H9 (cell line): ENCODE measurements at regions not wholly inside any gene's neighbourhood (a gene's known extent, or its start where the extent isn't known, plus 50 kb on each side); places are given as distances from the start of the nearest gene placed in this dataset.

ENCODE experiments used
- DNase-seq: peaks from one replicate; pipeline ENCODE4 v3.0.0-alpha.2; 2017
- H2AFZ ChIP-seq: one replicate; pipeline ENCODE4 v1.6.1; 2013; ENCODE audit warnings: mild to moderate bottlenecking, low read length, control low read depth, moderate library complexity
- H2AK5ac ChIP-seq: 2 replicates; pipeline ENCODE4 v1.6.1; 2013; ENCODE audit warnings: low read length, control low read depth, mixed read lengths; ENCODE audit not compliant: insufficient read length
- H2BK120ac ChIP-seq: one replicate; pipeline ENCODE4 v1.6.1; 2013; ENCODE audit warnings: low read depth, mild to moderate bottlenecking, low read length, control low read depth, inconsistent platforms; ENCODE audit not compliant: poor library complexity, severe bottlenecking
- H2BK12ac ChIP-seq: 2 replicates; pipeline ENCODE4 v1.6.1; 2013; ENCODE audit warnings: low read length, control low read depth, mixed read lengths, low read depth; ENCODE audit not compliant: insufficient read length
- H2BK15ac ChIP-seq: 2 replicates; pipeline ENCODE4 v1.6.1; 2013; ENCODE audit warnings: low read depth, low read length, control low read depth
- H2BK20ac ChIP-seq: one replicate; pipeline ENCODE4 v1.6.1; 2013; ENCODE audit warnings: low read depth, mild to moderate bottlenecking, low read length, control low read depth, inconsistent platforms; ENCODE audit not compliant: poor library complexity, severe bottlenecking
- H2BK5ac ChIP-seq: 2 replicates; pipeline ENCODE4 v1.6.1; 2013; ENCODE audit warnings: low read length, control low read depth, mixed read lengths; ENCODE audit not compliant: insufficient read length
- H3K14ac ChIP-seq: 2 replicates; pipeline ENCODE4 v1.6.1; 2013; ENCODE audit warnings: low read length, control low read depth; ENCODE audit not compliant: insufficient read depth
- H3K18ac ChIP-seq: 2 replicates; pipeline ENCODE4 v1.6.1; 2013; ENCODE audit warnings: low read depth, mild to moderate bottlenecking, mixed read lengths, low read length, control low read depth; ENCODE audit not compliant: insufficient read length
- H3K23ac ChIP-seq: 2 replicates; pipeline ENCODE4 v1.6.1; 2013; ENCODE audit warnings: low read length, control low read depth, mixed read lengths, low read depth; ENCODE audit not compliant: insufficient read length
- H3K23me2 ChIP-seq: 2 replicates; pipeline ENCODE4 v1.6.1; 2013; ENCODE audit warnings: low read depth, mild to moderate bottlenecking, mixed read lengths, low read length, control low read depth; ENCODE audit not compliant: insufficient read length, poor library complexity, severe bottlenecking
- H3K27ac ChIP-seq: 2 replicates; pipeline ENCODE4 v1.5.1; 2013; ENCODE audit warnings: low read length, control low read depth, mixed read lengths, low read depth; ENCODE audit not compliant: insufficient read length
- H3K27me3 ChIP-seq: 2 replicates; pipeline ENCODE4 v1.6.1; 2013; ENCODE audit warnings: low read length, control low read depth, inconsistent platforms; ENCODE audit not compliant: insufficient read depth
- H3K4ac ChIP-seq: 2 replicates; pipeline ENCODE4 v1.6.1; 2013; ENCODE audit warnings: low read depth, mild to moderate bottlenecking, control low read depth, inconsistent platforms, low read length, moderate library complexity
- H3K4me1 ChIP-seq: 2 replicates; pipeline ENCODE4 v1.6.1; 2013; ENCODE audit warnings: low read length, control low read depth, inconsistent platforms; ENCODE audit not compliant: insufficient read depth
- H3K4me2 ChIP-seq: 2 replicates; pipeline ENCODE4 v1.6.1; 2013; ENCODE audit warnings: low read length, control low read depth, mixed read lengths; ENCODE audit not compliant: insufficient read length, insufficient read depth
- H3K56ac ChIP-seq: 2 replicates; pipeline ENCODE4 v1.6.1; 2013; ENCODE audit warnings: low read depth, mild to moderate bottlenecking, mixed read lengths, low read length, control low read depth; ENCODE audit not compliant: insufficient read length
- H3K79me1 ChIP-seq: 2 replicates; pipeline ENCODE4 v1.6.1; 2013; ENCODE audit warnings: low read depth, mild to moderate bottlenecking, moderate library complexity, low read length, control low read depth, inconsistent platforms; ENCODE audit not compliant: insufficient read depth, poor library complexity, severe bottlenecking
- H3K79me2 ChIP-seq: 2 replicates; pipeline ENCODE4 v1.6.1; 2013; ENCODE audit warnings: low read length, control low read depth, inconsistent platforms; ENCODE audit not compliant: insufficient read depth
- H3K9ac ChIP-seq: 2 replicates; pipeline ENCODE4 v1.6.1; 2013; ENCODE audit warnings: low read length, control low read depth, mixed read lengths; ENCODE audit not compliant: insufficient read length; ENCODE audit errors: extremely low read depth
- H3K9me3 ChIP-seq: one replicate; pipeline ENCODE4 v1.6.1; 2013; ENCODE audit warnings: low read depth, low read length, inconsistent platforms; ENCODE audit not compliant: control insufficient read depth
- H3T11ph ChIP-seq: one replicate; pipeline ENCODE4 v1.6.1; 2013; ENCODE audit warnings: mild to moderate bottlenecking, low read length, control low read depth, inconsistent platforms
- H4K20me1 ChIP-seq: one replicate; pipeline ENCODE4 v1.6.1; 2013; ENCODE audit not compliant: control insufficient read depth, insufficient read length, insufficient read depth
- H4K5ac ChIP-seq: 2 replicates; pipeline ENCODE4 v1.6.1; 2013; ENCODE audit warnings: low read depth, mild to moderate bottlenecking, mixed read lengths, low read length, control low read depth; ENCODE audit not compliant: insufficient read length
- H4K8ac ChIP-seq: replicated peaks from 2 replicates; pipeline ENCODE4 v1.6.1; 2013; ENCODE audit warnings: low read length, control low read depth, mixed read lengths, low read depth; ENCODE audit not compliant: insufficient read length
- H4K91ac ChIP-seq: 2 replicates; pipeline ENCODE4 v1.6.1; 2013; ENCODE audit warnings: low read depth, mild to moderate bottlenecking, moderate library complexity, mixed read lengths, low read length, control low read depth; ENCODE audit not compliant: insufficient read length
- H3K27ac Mint-ChIP-seq, 3 experiments: 2 replicates in 2 of 3; 3 replicates in 1 of 3; pipeline ENCODE4 v1.8.0; 2020 to 2021; ENCODE audit warnings: mixed read lengths in 3 of 3, mild to moderate bottlenecking in 1 of 3, moderate library complexity in 1 of 3
- H3K27me3 Mint-ChIP-seq: 2 replicates; pipeline ENCODE4 v1.8.0; 2021; ENCODE audit warnings: low read depth, mild to moderate bottlenecking, moderate library complexity, mixed read lengths
- H3K36me3 Mint-ChIP-seq, 3 experiments: 2 replicates in 2 of 3; 3 replicates in 1 of 3; pipeline ENCODE4 v1.8.0; 2020 to 2021; ENCODE audit warnings: low read depth in 3 of 3, mixed read lengths in 3 of 3; ENCODE audit not compliant: insufficient read depth in 1 of 3
- H3K4me1 Mint-ChIP-seq, 2 experiments: 2 replicates each; pipeline ENCODE4 v1.8.0; 2020; ENCODE audit warnings: mixed read lengths in 2 of 2
- H3K4me3 Mint-ChIP-seq, 2 experiments: 2 replicates in 1 of 2; 3 replicates in 1 of 2; pipeline ENCODE4 v1.8.0; 2020 to 2021; ENCODE audit warnings: mild to moderate bottlenecking in 2 of 2, mixed read lengths in 2 of 2, moderate library complexity in 1 of 2
- H3K9me3 Mint-ChIP-seq, 2 experiments: 2 replicates in 1 of 2; 3 replicates in 1 of 2; pipeline ENCODE4 v1.8.0; 2020; ENCODE audit warnings: mild to moderate bottlenecking in 2 of 2, mixed read lengths in 2 of 2, moderate library complexity in 1 of 2
- CTCF ChIP-seq: fragments of 200-600 bp; sonication (generic); conservative IDR thresholded peaks from 3 replicates; pipeline ENCODE4 v1.8.0; 2021; ENCODE audit warnings: antibody characterized with exemption, mild to moderate bottlenecking
- WGBS: extraction: QIAGEN DNeasy Blood & Tissue Kit; methylation state at CpG from one replicate; pipeline ENCODE4 v1.1.7; 2013; ENCODE audit warnings: missing lambda C conversion rate, low lambda C conversion rate, mixed read lengths; ENCODE audit not compliant: insufficient read length; ENCODE audit errors: extremely low coverage; 5-methylcytosine and 5-hydroxymethylcytosine counted together

DNA sequence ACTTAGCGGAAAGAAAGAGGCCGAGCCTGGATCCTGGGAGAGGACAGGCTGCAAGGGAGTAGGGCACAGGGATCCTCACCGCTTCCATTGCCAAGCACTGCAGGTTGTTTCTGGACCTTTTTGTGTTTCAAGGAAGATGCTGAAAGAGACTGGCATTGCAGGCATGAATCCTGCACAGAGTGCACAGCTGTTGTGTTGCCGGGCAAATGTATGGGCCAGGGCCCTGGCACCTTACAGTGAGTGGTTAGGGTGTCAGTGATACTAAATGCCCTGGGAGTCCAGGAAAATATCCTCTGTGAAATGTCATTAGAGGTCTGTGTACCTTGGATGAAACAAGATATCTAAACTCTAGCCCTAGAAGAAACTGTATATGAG, 145.5 kb upstream of the FGGY start:
- Histone ChIP-seq H4K5ac (no peak overlapping the region), H3K27ac (no peak overlapping the region), H4K8ac (no peak overlapping the region), H3K79me2 (no peaks in the 10 kb centered on the region), H4K20me1 (no peaks in the 10 kb centered on the region), H3K4me2 (no peak overlapping the region), H2BK12ac (no peak overlapping the region), H3K56ac (no peak overlapping the region), H2BK120ac (no peak overlapping the region), H3K23ac (no peak overlapping the region), H3K14ac (no peak overlapping the region), H2BK20ac (no peak overlapping the region), H3K23me2 (peaks cover 5% of the 10 kb centered on the region), H2AFZ (no peak overlapping the region), H3K4ac (no peak overlapping the region), H3K9ac (no peak overlapping the region), H3T11ph (no peak overlapping the region), H3K79me1 (no peaks in the 10 kb centered on the region), H3K9me3 (no peaks in the 10 kb centered on the region), H2BK15ac (no peak overlapping the region), H2BK5ac (no peak overlapping the region), H4K91ac (no peak overlapping the region), H3K4me1 (no peaks in the 10 kb centered on the region; the same call in 1 of the 2 replicates), H3K27me3 (no peaks in the 10 kb centered on the region), H2AK5ac (no peak overlapping the region), H3K18ac (no peak overlapping the region)
- no peak for TF ChIP-seq CTCF
- peaks cover 37 to 43% of the 10 kb centered on the region in 2 experiments for H3K4me1 Mint-ChIP-seq
- no CpG with 5 or more reads among the region's 4 CpGs for WGBS
- peaks cover 15% of the 10 kb centered on the region for H3K27me3 Mint-ChIP-seq
- H3K27ac Mint-ChIP-seq: no peak overlapping the region
- no peaks in the 10 kb centered on the region for H3K36me3 Mint-ChIP-seq
- H3K4me3 Mint-ChIP-seq: no peak overlapping the region
- DNase-seq: no peak
- H3K9me3 Mint-ChIP-seq: no peaks in the 10 kb centered on the region; a peak in 1 of 5 replicates
